Erythroblast (primary cell): ENCODE measurements at regions not wholly inside any gene's neighbourhood (a gene's known extent, or its start where the extent isn't known, plus 50 kb on each side); places are given as distances from the start of the nearest gene placed in this dataset.

Experiments used
- GATA1 ChIP-seq: IDR thresholded peaks from 2 replicates; pipeline ENCODE4 v1.6.1; 2011; ENCODE audit warnings: low read depth, mild to moderate bottlenecking, control low read depth, low read length, moderate library complexity
- POLR2A ChIP-seq: IDR thresholded peaks from 2 replicates; pipeline ENCODE4 v1.6.1; 2011; ENCODE audit warnings: mild to moderate bottlenecking, low read length

- TF ChIP-seq POLR2A (no peak), GATA1 (no peak)
Measured at GRCh38 chr10:53379956-53380355, 607.4 kb upstream of the MBL2 start.
